GM23248 (cell line): ENCODE measurements at regions not wholly inside any gene's neighbourhood (a gene's known extent, or its start where the extent isn't known, plus 50 kb on each side); places are given as distances from the start of the nearest gene placed in this dataset.

ENCODE experiments used
- EZH2 ChIP-seq: fragments of 200-600 bp; sonication (generic); IDR thresholded peaks from 2 replicates; pipeline ENCODE4 v1.6.1; 2018; ENCODE audit warnings: antibody characterized with exemption, mild to moderate bottlenecking; ENCODE audit not compliant: insufficient read depth, poor library complexity, severe bottlenecking
- EZH2phosphoT487 ChIP-seq: fragments of 200-600 bp; sonication (generic); IDR thresholded peaks from 2 replicates; pipeline ENCODE4 v1.6.1; 2018; ENCODE audit warnings: antibody characterized with exemption, moderate library complexity, mild to moderate bottlenecking, low read depth; ENCODE audit not compliant: insufficient read depth

- no peak for TF ChIP-seq EZH2phosphoT487
- no peak for TF ChIP-seq EZH2
Observed at GRCh38 chr1:170261669-170262068, 115.9 kb downstream of the NTMT2 start.
